GM20000 (cell line): ENCODE measurements at regions not wholly inside any gene's neighbourhood (a gene's known extent, or its start where the extent isn't known, plus 50 kb on each side); places are given as distances from the start of the nearest gene placed in this dataset.

Experiments
- DNase-seq: peaks from one replicate; pipeline ENCODE4 v3.0.0; 2012; ENCODE audit warnings: low spot score
- CTCF ChIP-seq: IDR thresholded peaks from 2 replicates; pipeline ENCODE4 v1.5.1; 2012; ENCODE audit warnings: mild to moderate bottlenecking, control low read depth; ENCODE audit errors: extremely low read depth, missing control alignments

DNA sequence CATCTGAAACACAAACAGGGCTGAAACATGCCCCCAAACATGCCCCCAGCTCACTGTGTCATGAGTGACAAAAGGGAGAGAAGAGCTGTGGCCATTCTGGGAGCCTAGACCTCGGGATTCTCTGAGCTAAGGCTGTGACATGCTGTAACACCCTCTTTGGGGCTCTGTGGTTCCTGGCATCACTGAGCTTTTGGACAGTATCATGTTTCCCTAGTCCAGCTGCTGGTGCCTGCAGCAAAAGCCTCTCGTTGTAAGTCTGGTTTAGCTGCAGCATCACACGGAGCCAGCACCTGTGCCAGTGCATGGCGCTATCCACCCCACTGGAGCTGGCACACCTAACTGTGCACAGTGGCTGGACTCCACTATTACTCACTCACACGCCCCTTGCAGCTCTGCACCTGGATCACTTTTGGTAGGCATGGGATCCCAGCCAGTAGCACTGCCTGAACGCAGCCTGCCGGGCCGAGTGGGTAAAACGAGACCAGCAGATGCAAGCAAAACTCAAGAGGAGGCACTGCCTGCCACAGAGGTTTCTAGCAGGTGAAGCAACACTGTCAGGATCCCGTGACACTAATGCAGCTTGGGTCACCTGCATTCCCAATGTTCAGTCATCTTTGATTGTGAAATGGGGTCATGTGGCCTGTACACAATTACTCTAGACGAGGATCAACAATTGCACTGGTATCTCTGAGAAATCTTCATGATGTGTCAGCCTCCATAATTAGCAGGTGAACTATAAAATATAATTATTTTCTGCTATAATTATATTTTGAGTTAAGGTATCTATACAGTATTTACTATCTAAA lies 547.2 kb downstream of the ZNF804A start:
- TF ChIP-seq CTCF = no peak

DNA sequence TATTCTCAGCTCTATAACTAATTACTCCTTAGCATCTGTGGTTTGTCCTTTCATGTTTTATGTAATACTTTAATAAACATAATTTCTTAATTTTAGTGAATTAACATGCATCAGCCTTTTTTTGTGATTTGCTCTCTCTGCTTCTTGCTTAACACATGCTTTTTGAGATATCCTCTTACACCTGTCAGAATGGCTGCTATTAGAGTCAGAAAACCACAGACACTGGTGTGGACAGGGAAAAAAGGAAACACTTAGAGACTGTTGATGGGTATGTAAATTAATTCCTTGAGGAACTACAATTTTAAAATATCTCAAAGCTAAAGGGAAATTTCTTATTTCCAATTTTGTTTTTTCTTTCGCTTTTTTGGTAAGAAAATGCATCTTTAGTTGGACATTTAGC lies 549.0 kb downstream of the ZNF804A start:
- no peak for TF ChIP-seq CTCF

More for the DNA sequence above, 547.2 kb downstream of the ZNF804A start:
- no peak for DNase-seq

GRCh38 chr2:185152186-185152585 lies 553.9 kb downstream of the ZNF804A start:
- DNase-seq = no peak
- TF ChIP-seq CTCF = no peak

More for the DNA sequence above, 549.0 kb downstream of the ZNF804A start:
- no peak for DNase-seq

DNA sequence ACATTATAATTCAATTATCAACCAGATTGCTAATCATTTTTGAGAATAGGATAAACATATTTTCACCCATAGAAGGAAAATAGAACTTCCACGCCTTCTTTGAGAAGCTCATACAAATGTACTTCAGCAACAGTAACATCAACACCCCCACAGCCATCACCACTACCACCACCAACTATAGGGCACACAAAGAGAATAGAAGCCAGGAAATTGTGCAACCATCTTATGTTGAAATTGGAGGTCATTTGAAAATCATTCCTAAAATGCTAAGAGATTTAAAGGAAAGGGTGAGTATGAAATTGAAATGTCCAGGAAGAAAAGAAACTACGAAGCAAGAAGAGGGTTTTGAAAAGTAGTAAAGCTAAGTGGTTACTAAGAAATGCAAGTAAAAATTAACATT lies 563.4 kb downstream of the ZNF804A start:
- TF ChIP-seq CTCF = no peak
- no peak for DNase-seq

- no peak for TF ChIP-seq CTCF
- DNase-seq = no peak
These were observed 564.3 kb upstream of the FSIP2 start for GRCh38 chr2:185174353-185174752.

GRCh38 chr2:185179743-185180142 lies 558.9 kb upstream of the FSIP2 start:
- TF ChIP-seq CTCF = no peak

GRCh38 chr2:185181901-185182300 lies 556.7 kb upstream of the FSIP2 start:
- DNase-seq = no peak
- TF ChIP-seq CTCF = no peak

More at GRCh38 chr2:185179743-185180142, 558.9 kb upstream of the FSIP2 start:
- no peak for DNase-seq
